HCT116 (cell line): ENCODE measurements at regions not wholly inside any gene's neighbourhood (a gene's known extent, or its start where the extent isn't known, plus 50 kb on each side); places are given as distances from the start of the nearest gene placed in this dataset.

Experiments used
- CTCF ChIP-seq, 3 experiments: fragments of 200-600 bp in 1 of 3; sonication (generic) in 1 of 3; IDR thresholded peaks in 2 of 3; conservative IDR thresholded peaks in 1 of 3; 2 replicates each; pipeline ENCODE4 v1.5.1; 2012 to 2017; ENCODE audit warnings: low read depth in 2 of 3, low read length in 2 of 3, antibody characterized with exemption in 1 of 3, borderline replicate concordance in 1 of 3, control low read depth in 1 of 3, mild to moderate bottlenecking in 1 of 3, mixed read lengths in 1 of 3, mixed run types in 1 of 3, moderate library complexity in 1 of 3; ENCODE audit not compliant: insufficient read depth in 1 of 3
- EGR1 ChIP-seq: IDR thresholded peaks from 2 replicates; pipeline ENCODE4 v1.6.1; 2012; ENCODE audit warnings: low read depth
- EZH2phosphoT487 ChIP-seq: fragments of 200-600 bp; IDR thresholded peaks from 2 replicates; pipeline ENCODE4 v1.6.1; 2018; ENCODE audit warnings: antibody characterized with exemption, borderline replicate concordance

DNA sequence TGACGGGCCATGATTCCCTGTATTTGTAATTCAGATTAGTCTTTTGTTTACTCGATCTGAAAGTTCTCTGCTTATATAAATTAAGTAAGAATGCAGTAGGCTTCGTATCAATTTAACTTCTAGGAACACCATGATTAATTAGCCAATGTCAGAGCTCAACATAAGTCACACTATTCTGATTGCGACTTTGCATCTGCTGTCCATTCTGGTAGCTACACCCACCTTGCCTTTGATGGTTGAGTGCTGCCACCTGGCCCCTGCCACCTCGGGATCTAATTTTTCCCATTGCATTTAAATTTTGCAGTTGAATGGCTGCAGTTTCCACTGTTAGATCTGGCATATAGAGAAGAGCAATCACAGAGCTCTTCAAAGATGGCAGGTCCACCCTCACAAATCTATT, 140.0 kb downstream of the LTN1 start:
- TF ChIP-seq CTCF (IDR thresholded peaks at IDR 0.05 in 2 of 3, conservative IDR thresholded peaks at IDR 0.05 in 1 of 3; ENCODE audit: borderline replicate concordance in 1 of 3, insufficient read depth in 1 of 3, low read depth in 2 of 3, low read length in 2 of 3) = no peak
- TF ChIP-seq EGR1 = no peak
- no peak for TF ChIP-seq EZH2phosphoT487
